GM19455 (cell line): ENCODE measurements at regions not wholly inside any gene's neighbourhood (a gene's known extent, or its start where the extent isn't known, plus 50 kb on each side); places are given as distances from the start of the nearest gene placed in this dataset.

Experiments
- ATAC-seq: cut with Tn5 transposase; IDR thresholded peaks from one replicate; pipeline ENCODE4 v1.9.1; 2021; ENCODE audit not compliant: unreplicated experiment

DNA sequence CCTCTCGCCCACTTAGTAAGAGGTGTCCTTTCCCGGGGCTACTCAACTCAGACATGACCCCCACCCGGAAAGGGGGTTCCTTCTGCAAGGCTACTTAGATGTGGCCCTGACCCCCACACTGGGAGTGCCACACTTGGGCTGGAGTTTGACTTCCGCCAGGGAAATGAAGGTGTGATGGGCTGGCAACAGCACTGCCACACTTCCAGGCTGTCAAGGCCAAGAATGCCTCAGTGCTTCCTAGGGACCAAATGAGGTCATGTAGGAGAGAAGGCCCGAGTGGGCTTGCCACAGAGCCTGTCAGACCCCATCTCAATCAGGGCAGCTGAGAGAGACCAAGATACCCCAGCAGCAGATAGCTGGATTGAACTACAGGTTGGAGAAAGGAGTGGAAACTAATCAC lies 55.5 kb downstream of the DRD1 start:
- ATAC-seq: no peak

DNA sequence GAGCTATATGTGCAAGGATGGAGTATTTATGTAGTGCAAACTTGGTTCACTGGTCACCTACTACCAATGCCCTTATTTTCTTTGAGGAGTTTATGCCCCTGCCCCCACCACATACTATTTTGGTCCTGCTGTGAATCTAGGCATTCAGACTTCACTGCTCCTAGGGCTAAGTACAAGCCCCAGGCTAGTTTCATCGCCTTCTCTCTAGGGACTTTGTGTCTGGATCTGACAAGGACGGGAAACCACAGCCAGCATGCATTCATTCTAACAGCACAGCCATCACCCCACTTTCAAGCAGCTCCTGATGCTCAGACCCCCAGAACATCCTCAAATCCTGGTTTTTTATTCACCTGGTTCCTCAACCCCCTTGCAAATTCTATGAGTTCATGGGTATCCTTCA lies 56.8 kb downstream of the DRD1 start:
- ATAC-seq: no peak

DNA sequence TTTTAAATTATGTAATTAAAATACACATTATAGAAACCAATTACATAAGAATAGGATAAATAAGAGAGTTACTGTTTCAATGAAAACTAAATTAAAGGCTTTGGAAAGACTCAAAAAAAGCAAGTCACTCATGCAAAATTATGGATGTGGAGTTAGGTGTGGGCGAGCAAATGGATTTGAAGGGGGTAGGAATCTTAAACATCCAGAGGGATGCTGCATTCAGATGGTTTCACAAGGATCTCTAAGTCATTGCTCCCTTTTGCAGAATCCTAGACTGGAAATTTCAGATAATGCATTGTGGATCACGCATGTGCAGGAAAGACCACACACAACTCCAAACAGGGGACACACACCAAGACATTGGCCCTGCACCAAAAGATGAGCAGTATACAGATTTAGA lies 57.5 kb downstream of the DRD1 start:
- ATAC-seq: no peak

DNA sequence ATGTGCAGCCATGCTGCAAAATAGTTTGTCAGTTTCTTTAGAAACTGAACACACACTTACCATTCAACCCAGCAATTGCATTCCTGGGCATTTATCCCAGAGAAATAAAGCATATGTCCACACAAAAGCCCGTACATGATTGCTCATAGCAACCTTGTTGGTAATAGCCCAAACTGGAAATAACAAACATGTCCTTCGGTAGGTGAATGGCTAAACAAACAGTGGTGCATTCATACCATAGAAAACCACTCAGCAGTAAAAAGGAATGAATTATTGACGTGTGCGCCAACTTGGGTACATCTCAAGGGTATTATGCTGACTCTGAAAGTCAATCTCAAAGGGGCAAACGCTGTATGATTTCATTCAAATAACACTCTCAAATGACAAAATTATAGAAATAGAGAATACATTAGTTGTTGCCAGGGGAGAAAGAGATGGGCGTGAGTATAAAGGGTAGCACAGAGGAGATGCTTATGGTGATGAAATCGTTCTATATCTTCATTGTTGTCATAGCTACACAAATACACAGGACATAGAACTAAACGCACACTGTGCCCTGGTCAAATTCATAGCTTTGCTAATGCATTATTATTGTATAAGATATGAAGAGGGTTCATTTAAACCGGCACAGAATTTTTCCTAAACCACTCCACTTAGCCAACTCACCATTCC lies 58.2 kb downstream of the DRD1 start:
- no peak for ATAC-seq

DNA sequence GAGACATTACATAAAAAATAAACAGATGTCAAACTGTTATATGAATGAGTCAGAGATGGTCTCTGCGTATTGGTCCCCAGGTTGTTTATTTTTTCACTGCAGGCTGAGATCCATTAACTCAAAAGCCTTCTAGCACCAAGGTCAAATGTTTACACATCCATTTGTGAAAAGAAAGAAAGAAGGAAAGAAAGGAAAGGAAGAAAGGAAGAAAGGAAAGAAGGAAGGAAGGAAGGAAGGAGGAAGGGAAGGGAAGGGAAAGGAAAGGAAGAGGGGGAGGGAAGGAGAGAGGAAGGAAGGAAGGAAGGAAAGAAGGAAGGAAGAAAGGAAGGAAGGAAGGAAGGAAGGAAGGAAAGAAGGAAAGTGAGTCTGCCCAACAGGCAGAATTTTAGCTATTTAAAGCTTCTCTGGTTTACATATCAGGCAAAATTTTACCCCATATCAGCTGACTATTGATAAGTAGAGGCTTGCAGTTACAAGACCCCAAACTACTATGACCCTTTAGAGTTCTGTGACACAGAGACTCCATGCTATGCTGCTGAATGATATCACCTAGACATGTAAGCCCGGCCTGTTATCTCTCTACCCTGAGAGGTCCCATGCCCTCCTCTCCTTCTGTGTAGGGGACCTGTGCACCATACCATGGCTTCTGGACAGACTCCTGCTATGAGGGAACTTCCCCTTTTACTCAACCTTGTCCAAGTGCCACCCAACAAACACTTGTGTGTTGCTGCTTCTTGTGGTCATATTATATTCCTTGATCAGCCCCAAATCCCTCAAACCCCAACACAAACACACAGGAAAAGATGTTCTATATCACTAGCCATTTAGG lies 59.0 kb downstream of the DRD1 start:
- no peak for ATAC-seq

DNA sequence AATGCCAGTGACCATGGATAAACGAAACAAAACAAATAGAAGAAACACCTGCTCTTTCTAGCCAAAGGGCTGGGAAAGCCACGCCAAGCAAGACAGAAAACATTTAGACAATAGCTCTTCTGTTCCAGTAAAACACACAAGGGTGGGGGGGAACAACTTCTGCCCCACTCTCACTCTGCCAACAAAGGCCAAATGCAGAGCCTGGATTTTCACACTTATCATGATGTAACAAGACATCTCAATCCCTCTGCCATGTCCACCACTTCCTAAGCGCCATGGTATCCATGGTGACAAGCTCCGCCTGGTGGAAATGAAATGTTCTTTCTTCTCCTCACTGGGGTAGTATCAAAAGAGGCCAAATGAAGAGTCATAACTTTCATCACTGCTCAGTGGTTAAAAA lies 60.6 kb downstream of the DRD1 start:
- no peak for ATAC-seq

DNA sequence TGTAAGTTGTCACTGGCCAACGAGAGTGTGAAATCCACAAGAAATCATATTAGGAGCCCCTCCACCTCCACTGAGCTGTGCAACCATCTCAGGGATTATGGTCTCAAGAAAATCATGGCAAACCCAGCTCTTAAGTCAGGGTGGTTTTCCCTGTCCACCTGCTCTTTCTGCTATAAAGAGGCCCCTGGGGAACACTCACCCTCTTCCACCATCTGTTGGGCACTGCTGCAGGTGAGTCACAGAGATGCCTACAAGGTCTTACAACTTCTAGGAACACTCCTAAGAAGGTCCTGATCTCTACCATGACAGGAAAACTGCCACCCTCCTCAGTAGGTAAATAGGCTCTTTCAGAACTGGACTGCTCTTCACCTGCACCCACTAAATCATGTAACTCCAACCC lies 61.8 kb downstream of the DRD1 start:
- ATAC-seq: no peak

DNA sequence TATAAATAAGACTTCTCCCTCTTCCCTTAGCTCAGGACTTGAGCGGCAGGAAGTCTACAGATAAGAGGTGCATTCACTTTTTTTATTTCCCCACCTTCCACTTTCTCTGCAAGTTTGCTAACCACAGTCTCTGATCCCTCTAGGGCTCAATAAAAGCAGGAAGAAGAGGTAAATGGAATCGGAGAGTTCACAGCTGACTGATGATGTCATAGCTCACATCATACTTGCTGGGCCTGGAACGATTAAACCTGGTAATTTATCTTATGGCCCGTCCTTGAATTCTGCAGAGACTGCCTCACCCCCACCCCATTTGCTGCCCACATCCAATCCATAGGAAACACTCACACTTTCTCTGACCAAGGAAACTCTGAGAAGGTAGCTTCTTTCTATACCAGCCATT lies 62.9 kb downstream of the DRD1 start:
- ATAC-seq: no peak

DNA sequence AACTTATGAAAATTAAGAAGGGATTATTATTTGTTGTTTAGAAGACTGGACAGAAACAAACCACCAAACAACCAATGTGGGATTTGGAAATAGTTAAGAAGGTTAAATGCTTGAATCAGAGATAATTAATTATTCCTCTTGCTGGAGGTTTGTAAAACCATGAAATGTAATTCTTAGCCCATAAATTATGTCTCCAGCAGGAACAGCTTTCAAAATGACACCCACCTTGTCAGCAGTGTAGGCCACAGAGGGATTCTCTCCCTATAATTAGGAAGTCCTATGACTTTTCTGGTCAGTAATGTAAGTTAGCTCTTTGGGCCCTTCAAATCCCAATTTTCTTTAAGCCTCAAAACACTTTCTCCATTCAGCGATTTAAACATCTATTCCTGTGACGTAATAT lies 63.3 kb downstream of the DRD1 start:
- ATAC-seq: no peak

DNA sequence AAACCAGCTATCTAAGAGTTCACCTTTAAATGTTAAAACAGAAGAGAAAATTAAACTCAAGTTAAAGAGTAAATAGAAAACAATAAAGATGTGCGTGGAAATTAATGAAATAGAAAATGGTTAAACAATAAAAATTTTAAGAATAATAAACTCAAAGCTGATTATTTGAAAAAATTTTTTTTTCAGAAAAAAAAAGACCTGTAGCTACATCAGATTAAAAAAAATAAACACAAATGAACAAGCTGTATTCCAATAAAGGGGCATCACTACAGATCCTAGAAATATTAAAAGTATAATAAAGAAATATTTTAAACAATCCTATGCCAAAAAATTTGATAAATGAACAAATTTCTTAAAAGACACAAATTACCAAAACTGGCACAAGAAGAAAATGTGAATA lies 64.1 kb downstream of the DRD1 start:
- no peak for ATAC-seq

DNA sequence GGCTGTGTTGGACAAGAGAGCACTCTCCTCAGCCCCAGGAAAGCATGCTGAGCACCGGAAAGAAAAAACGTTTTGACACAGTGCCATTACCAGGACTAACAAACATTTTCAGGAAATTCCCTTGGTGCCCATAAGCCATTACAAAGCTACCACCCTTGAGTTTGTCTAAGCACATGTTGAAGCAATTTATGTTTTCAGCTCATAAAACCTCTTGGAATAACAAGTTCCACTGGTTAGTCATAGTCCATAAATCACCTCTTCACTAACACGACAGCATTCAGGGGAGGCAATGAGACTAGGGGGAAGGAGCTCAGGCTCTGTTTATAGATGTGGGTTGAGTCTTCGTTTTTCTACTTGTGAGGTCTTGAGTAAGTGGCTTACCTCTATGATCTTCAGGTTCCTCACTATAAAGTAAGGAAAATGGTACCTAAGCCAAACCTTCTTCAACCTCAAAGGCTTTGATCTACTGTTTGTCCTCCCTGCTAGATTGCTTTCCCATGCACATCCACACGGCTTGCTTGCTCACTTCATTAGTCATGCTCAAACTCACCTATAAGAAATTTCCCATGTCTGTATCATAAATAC lies 65.4 kb downstream of the DRD1 start:
- no peak for ATAC-seq

DNA sequence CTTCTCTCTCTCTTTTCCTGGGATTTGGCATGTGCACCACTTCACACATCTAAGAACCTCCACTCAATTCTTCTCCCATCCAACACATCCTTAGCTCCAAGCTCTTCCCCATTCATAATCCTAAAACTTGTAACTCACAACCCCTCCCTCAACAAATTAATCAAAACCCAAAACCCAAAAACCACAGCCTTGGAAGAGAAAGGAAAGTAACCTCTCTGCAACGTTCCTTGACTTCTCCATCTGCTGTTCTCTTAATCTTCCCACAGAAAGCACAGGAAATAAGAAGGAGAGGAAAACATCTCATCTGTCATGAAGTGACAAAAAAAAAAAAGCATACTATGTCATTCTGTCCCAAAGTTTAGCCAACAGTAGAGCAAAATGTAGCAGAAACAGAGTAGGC lies 66.2 kb downstream of the DRD1 start:
- ATAC-seq: no peak

DNA sequence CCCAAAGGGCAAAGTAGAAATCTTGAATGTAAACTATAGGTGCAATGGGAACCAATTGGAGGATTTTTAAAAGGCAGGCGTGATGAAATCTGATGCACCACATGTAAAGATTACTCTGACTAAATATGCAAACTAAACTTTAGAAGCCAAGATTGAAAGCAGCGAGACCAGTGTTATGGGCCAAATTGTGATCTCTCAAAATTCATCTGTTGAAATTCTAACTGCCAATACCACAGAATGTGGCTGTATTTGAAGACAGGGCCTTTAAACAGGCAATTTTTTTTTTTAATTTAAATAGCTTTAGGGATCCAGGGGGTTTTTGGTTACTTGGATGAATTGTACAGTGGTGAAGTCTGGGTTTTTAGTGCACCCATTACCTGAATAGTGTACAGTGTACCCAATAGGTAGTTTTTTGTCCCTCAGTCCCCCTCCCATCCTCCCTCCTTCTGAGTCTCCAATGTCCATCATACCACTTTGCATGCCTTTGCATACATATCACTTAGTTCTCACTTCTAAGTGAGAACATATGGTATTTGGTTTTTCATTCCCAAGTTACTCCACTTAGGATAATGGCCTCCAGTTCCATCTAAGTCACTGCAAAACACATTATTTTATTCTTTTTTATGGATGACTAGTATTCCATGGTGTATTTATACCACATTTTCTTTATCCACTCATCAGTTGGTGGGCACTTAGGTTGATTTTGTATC lies 69.7 kb downstream of the DRD1 start:
- ATAC-seq: no peak

DNA sequence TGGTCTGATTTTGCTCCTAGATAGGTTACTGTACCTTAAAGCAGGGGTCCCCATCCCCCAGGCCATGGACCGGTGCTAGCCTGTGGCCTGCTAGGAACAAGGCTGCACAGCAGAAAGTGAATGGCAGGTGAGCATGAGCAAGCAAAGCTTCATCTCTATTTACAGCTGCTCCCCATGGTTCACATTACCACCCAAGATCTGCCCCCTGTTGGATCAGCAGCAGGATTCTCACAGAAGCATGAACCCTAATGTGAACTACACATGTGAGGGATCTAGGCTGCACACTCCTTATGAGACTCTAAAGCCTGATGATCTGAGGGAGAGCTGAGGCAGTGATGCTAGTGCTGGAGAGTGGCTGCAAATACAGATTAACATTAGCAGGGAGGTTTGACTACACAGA lies 78.1 kb downstream of the DRD1 start:
- no peak for ATAC-seq

DNA sequence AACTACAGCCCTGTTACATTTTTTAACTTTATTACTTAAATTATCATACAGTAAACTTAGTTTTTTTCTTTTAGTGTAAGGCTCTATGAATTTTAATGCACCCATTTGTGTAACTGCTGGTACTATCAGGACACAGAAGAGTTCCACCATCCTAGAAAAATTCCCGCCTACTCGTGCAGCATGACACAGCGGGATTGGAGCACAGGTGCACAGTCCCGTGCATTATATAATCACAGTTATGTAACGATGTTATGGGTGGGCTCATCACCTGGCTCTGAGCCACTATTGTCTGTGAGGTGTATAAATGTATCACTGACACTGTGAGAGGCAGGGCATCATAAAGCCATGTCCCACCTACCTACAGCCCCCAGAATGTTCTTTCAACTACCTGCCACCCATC lies 80.7 kb downstream of the DRD1 start:
- ATAC-seq: no peak

DNA sequence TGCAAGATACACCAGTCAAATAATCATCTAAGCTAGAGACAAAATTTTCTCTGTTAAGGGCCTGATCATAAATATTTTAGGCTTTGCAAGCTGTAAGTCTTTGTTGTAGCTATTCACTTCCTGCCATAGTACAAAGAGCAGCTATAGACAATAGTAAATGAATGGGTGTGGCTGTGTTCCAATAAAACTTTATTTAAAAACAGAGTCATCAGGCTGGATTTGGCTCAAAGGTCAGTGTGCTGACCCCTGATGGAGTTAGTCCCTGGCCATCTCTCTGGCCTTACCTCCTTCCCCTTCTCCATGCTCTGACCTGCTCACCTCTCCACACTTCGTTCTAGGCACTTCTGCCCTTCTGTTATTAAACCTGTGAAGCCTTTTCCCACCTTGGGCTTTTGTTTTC lies 86.0 kb downstream of the DRD1 start:
- no peak for ATAC-seq

DNA sequence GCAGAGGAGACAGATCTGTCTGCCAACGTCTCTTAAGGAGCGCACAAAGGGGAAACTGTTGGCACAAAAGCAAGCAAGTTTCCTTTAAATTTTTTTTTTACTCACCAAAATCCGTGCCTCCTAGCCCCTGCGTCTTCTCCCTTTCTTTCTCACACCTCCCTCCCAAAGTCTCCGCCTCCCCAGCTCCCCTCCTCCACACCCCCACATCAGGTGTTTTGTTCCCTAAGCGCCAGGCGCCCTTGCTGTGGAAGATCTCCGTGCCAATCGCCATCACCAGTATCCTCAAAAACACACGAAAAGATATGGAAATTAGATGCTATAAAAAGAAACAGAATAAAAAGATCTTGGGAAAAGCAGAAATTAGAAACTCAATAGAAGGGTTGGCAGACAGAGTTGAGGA lies 87.6 kb downstream of the DRD1 start:
- ATAC-seq: no peak

DNA sequence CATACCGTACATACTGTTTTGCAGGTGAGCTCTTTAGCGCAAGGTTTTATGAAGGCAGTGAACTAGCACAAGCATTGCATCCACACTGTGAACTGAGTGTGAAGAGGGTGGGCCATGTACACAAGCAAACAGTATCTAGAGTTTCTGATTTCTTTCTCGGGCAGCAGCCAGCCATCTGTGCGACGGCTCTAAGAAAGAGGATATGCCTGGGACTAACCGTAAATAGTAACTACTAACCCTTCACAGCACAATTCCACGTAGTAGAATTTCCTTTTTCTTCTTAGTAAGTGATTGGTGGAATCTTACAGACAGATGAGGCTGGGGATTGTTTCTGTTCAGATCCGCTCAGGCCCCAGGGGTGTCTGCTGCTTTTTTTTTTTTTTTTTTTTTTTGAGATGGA lies 89.0 kb downstream of the DRD1 start:
- no peak for ATAC-seq

DNA sequence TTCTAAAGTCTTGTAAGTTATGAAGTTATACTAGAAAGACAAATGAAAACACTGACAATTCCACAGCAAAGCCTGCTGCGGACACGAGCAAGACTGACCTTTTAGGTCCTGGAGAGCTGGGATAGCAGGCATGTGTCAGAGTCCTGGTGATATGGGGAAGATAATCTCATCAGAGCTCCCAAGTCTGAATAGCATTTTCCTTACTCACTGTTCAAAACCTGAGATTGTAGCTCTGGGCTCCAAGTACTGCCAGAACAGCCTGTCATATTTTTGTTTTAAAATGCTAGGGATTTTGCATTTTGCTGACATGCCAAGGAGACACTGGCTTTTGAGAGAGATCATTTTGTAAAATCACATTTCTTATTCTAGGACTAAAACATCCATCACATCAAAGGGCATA lies 90.1 kb downstream of the DRD1 start:
- ATAC-seq: no peak

DNA sequence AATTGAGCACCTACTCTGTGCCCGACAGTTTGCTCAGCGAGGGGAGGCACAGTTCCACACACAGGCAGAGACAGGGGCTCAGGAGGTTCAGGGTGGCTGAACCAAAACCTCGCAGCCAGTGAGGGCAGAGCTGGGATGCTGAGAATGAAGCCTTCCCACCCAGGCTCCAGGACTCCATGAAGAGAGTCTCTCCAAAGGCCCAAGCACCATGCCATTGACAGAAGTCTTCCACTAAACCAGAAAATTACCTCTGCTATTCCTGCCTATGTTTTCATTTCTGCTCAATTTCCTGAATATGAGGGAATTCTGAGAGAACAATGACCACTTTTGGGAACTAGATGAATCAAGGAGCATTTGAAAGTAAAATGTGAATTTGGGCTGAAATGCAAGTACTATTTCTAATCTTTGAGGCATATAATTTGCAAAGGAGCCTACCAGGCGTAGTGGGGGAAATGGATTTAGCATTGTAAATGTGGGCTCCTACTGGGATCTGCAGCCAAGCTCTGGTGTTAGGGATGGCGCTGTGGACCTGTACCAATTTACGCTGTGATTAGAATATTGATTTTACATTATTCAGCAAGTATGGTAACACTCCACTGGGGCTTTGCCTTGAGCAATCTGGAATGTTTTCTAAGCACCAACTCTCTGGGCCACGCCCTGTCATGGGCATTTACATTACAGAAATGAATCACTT lies 91.9 kb downstream of the DRD1 start:
- ATAC-seq: no peak

DNA sequence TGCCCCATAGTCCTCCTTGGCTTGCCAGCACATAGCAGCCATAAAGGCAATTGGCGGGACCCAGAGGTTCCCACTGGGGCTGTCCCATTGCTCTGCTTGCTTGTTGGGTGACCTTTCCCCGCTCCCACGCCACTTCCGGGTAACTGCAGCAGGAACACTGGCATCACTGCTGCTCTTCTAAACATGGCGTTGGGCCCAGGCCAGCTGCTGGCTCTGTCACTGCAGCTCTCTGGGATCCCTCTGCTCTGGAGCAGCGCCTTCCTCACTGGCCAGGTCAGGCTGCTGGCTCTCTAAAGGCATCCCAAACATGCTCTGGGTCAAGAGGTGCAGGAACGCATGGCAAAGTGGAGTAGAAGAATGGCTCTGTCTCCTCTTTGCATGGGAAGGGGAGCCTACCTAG lies 92.9 kb downstream of the DRD1 start:
- no peak for ATAC-seq
